SK-N-SH treated with all-trans-retinoic acid at 6 μM for 48 hours (cell line): ENCODE measurements at regions not wholly inside any gene's neighbourhood (a gene's known extent, or its start where the extent isn't known, plus 50 kb on each side); places are given as distances from the start of the nearest gene placed in this dataset.

ENCODE experiments used
- ATAC-seq: fragments of 200-7000 bp; cut with Tn5 transposase; 3 replicates; pipeline ENCODE4 v1.9.1; 2020; ENCODE audit warnings: mild to moderate bottlenecking, moderate library complexity
- ARNTL ChIP-seq: fragments of 450-650 bp; formaldehyde crosslinking; IDR thresholded peaks from 2 replicates; pipeline ENCODE4 v1.5.0; 2020; ENCODE audit warnings: low read depth, mild to moderate bottlenecking, moderate library complexity, borderline replicate concordance
- BACH2 ChIP-seq: fragments of 250-450 bp; sonication (Bioruptor Pico); IDR thresholded peaks from 2 replicates; pipeline ENCODE4 v1.9.0; 2021; ENCODE audit warnings: mild to moderate bottlenecking, borderline replicate concordance
- CSDC2 ChIP-seq: fragments of 250-450 bp; sonication (Bioruptor Pico); IDR thresholded peaks from 2 replicates; pipeline ENCODE4 v1.5.0; 2020; ENCODE audit warnings: mild to moderate bottlenecking, moderate library complexity
- CSRNP3 ChIP-seq: fragments of 250-450 bp; sonication (Bioruptor Pico); IDR thresholded peaks from 2 replicates; pipeline ENCODE4 v1.5.1; 2021; ENCODE audit warnings: mild to moderate bottlenecking, moderate library complexity
- ESRRG ChIP-seq: fragments of 250-450 bp; sonication (Bioruptor Pico); IDR thresholded peaks from 2 replicates; pipeline ENCODE4 v1.6.1; 2021; ENCODE audit warnings: mild to moderate bottlenecking
- GLIS3 ChIP-seq: fragments of 250-450 bp; sonication (Bioruptor Pico); IDR thresholded peaks from 2 replicates; pipeline ENCODE4 v1.5.0; 2020; ENCODE audit warnings: mild to moderate bottlenecking, moderate library complexity
- OSR1 ChIP-seq: fragments of 250-450 bp; sonication (Bioruptor Pico); IDR thresholded peaks from 2 replicates; pipeline ENCODE4 v1.8.0; 2022; ENCODE audit warnings: moderate library complexity, mild to moderate bottlenecking, inconsistent platforms
- PATZ1 ChIP-seq: fragments of 250-450 bp; sonication (Bioruptor Pico); IDR thresholded peaks from 2 replicates; pipeline ENCODE4 v1.8.0; 2020; ENCODE audit warnings: mild to moderate bottlenecking, moderate library complexity, borderline replicate concordance
- PPARA ChIP-seq: fragments of 250-450 bp; sonication (Bioruptor Pico); IDR thresholded peaks from 2 replicates; pipeline ENCODE4 v1.5.0; 2020; ENCODE audit warnings: mild to moderate bottlenecking, borderline replicate concordance
- RARB ChIP-seq: fragments of 250-450 bp; sonication (Bioruptor Pico); IDR thresholded peaks from 2 replicates; pipeline ENCODE4 v1.8.0; 2021; ENCODE audit warnings: mild to moderate bottlenecking, moderate library complexity
- SNAI2 ChIP-seq: fragments of 250-450 bp; sonication (Bioruptor Pico); IDR thresholded peaks from 2 replicates; pipeline ENCODE4 v1.5.0; 2020; ENCODE audit warnings: mild to moderate bottlenecking, moderate library complexity
- TCF4 ChIP-seq: fragments of 250-450 bp; sonication (Bioruptor Pico); IDR thresholded peaks from 2 replicates; pipeline ENCODE4 v1.8.0; 2021; ENCODE audit warnings: mild to moderate bottlenecking, moderate library complexity, borderline replicate concordance
- TOX ChIP-seq: fragments of 250-450 bp; sonication (Bioruptor Pico); IDR thresholded peaks from 2 replicates; pipeline ENCODE4 v1.8.0; 2021; ENCODE audit warnings: mild to moderate bottlenecking, moderate library complexity, borderline replicate concordance
- ZFP3 ChIP-seq: fragments of 250-450 bp; sonication (Bioruptor Pico); IDR thresholded peaks from 2 replicates; pipeline ENCODE4 v1.5.0; 2020; ENCODE audit warnings: mild to moderate bottlenecking, moderate library complexity
- ZFP30 ChIP-seq: fragments of 450-650 bp; formaldehyde crosslinking; IDR thresholded peaks from 2 replicates; pipeline ENCODE4 v1.5.0; 2022; ENCODE audit warnings: mild to moderate bottlenecking, moderate library complexity
- ZNF565 ChIP-seq: fragments of 450-650 bp; formaldehyde crosslinking; conservative IDR thresholded peaks from 2 replicates; pipeline ENCODE4 v1.5.0; 2020; ENCODE audit warnings: low read depth, mild to moderate bottlenecking, moderate library complexity
- ZNF70 ChIP-seq: fragments of 450-650 bp; formaldehyde crosslinking; IDR thresholded peaks from 2 replicates; pipeline ENCODE4 v1.5.0; 2020; ENCODE audit warnings: mild to moderate bottlenecking, moderate library complexity
- ZNF8 ChIP-seq: fragments of 450-650 bp; formaldehyde crosslinking; IDR thresholded peaks from 2 replicates; pipeline ENCODE4 v1.5.0; 2020; ENCODE audit warnings: mild to moderate bottlenecking, moderate library complexity
- TF ChIP-seq, protein P1 (sequence below): fragments of 250-450 bp; sonication (Bioruptor Pico); IDR thresholded peaks from 2 replicates; pipeline ENCODE4 v1.8.0; 2021; ENCODE audit warnings: low read depth, mild to moderate bottlenecking, moderate library complexity, borderline replicate concordance
- TF ChIP-seq, protein P2 (sequence below): fragments of 250-450 bp; sonication (Bioruptor Pico); IDR thresholded peaks from 2 replicates; pipeline ENCODE4 v1.5.1; 2020; ENCODE audit warnings: low read depth, mild to moderate bottlenecking, moderate library complexity

- no peak for ATAC-seq
- TF ChIP-seq CSRNP3: no peak
Measured at GRCh38 chr5:125396462-125396861, 650.0 kb upstream of the ZNF608 start.

- ATAC-seq: no peak
- TF ChIP-seq ZNF70 (CRISPR knock-in tag) (no peak), BACH2 (CRISPR knock-in tag) (no peak), ZNF565 (CRISPR knock-in tag) (no peak), TCF4 (CRISPR knock-in tag) (no peak), ZFP3 (CRISPR knock-in tag) (no peak), TOX (CRISPR knock-in tag) (no peak), ESRRG (no peak), OSR1 (CRISPR knock-in tag) (no peak), SNAI2 (no peak), PATZ1 (CRISPR knock-in tag) (no peak), CSRNP3 (no peak), GLIS3 (no peak), ZNF8 (CRISPR knock-in tag) (no peak), ZFP30 (CRISPR knock-in tag) (no peak)
- TF ChIP-seq, protein P1, sequence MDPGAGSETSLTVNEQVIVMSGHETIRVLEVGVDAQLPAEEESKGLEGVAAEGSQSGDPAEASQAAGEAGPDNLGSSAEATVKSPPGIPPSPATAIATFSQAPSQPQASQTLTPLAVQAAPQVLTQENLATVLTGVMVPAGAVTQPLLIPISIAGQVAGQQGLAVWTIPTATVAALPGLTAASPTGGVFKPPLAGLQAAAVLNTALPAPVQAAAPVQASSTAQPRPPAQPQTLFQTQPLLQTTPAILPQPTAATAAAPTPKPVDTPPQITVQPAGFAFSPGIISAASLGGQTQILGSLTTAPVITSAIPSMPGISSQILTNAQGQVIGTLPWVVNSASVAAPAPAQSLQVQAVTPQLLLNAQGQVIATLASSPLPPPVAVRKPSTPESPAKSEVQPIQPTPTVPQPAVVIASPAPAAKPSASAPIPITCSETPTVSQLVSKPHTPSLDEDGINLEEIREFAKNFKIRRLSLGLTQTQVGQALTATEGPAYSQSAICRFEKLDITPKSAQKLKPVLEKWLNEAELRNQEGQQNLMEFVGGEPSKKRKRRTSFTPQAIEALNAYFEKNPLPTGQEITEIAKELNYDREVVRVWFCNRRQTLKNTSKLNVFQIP: no peak
- TF ChIP-seq, protein P2, sequence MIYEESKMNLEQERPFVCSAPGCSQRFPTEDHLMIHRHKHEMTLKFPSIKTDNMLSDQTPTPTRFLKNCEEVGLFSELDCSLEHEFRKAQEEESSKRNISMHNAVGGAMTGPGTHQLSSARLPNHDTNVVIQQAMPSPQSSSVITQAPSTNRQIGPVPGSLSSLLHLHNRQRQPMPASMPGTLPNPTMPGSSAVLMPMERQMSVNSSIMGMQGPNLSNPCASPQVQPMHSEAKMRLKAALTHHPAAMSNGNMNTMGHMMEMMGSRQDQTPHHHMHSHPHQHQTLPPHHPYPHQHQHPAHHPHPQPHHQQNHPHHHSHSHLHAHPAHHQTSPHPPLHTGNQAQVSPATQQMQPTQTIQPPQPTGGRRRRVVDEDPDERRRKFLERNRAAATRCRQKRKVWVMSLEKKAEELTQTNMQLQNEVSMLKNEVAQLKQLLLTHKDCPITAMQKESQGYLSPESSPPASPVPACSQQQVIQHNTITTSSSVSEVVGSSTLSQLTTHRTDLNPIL (CRISPR knock-in tag): no peak
Measured at GRCh38 chr5:125398466-125398865, 652.0 kb upstream of the ZNF608 start.

DNA sequence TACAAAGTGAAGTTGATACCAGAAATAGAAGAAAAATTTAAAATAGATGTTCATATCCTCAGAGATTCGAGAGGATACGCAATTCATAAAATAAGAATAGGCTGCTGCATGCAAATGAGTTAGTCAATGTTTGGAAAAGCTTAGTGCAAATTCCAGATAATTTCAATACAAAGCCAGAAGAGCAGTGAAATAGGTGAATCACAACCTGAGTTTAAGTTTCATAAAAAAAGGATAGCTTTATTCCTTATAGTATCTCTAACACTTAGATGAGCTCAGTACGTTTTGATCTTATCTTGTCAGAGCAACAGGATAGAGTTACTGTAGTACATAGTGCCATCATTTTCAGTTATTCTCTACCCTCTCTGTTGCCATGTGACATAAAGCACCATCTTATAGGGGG lies 653.4 kb upstream of the ZNF608 start:
- TF ChIP-seq PPARA (CRISPR knock-in tag) (no peak), TOX (CRISPR knock-in tag) (no peak), SNAI2 (no peak), ZNF8 (CRISPR knock-in tag) (no peak), PATZ1 (CRISPR knock-in tag) (no peak), RARB (CRISPR knock-in tag) (no peak), TCF4 (CRISPR knock-in tag) (no peak), ZNF565 (CRISPR knock-in tag) (no peak), ZFP30 (CRISPR knock-in tag) (no peak), ARNTL (CRISPR knock-in tag) (no peak), ESRRG (no peak), CSDC2 (CRISPR knock-in tag) (no peak), OSR1 (CRISPR knock-in tag) (no peak), ZFP3 (CRISPR knock-in tag) (no peak), BACH2 (CRISPR knock-in tag) (no peak)
- TF ChIP-seq, protein P2 (CRISPR knock-in tag): no peak
- ATAC-seq: no peak
